HEK293T (cell line): ENCODE measurements at regions not wholly inside any gene's neighbourhood (a gene's known extent, or its start where the extent isn't known, plus 50 kb on each side); places are given as distances from the start of the nearest gene placed in this dataset.

Source experiments
- CTBP1 ChIP-seq: fragments of 450-650 bp; IDR thresholded peaks from 2 replicates; pipeline ENCODE4 v1.6.1; 2016; ENCODE audit warnings: borderline replicate concordance
- FOXA1 ChIP-seq: fragments of 450-650 bp; IDR thresholded peaks from 2 replicates; pipeline ENCODE4 v1.6.1; 2016; ENCODE audit warnings: mild to moderate bottlenecking
- FOXK2 ChIP-seq: fragments of 450-650 bp; IDR thresholded peaks from 2 replicates; pipeline ENCODE4 v1.6.1; 2016; ENCODE audit warnings: mild to moderate bottlenecking
- L3MBTL2 ChIP-seq: fragments of 450-650 bp; conservative IDR thresholded peaks from 2 replicates; pipeline ENCODE4 v1.6.1; 2016; ENCODE audit warnings: mild to moderate bottlenecking
- NFRKB ChIP-seq: fragments of 450-650 bp; IDR thresholded peaks from 2 replicates; pipeline ENCODE4 v1.6.1; 2016; ENCODE audit warnings: mild to moderate bottlenecking, moderate library complexity

DNA sequence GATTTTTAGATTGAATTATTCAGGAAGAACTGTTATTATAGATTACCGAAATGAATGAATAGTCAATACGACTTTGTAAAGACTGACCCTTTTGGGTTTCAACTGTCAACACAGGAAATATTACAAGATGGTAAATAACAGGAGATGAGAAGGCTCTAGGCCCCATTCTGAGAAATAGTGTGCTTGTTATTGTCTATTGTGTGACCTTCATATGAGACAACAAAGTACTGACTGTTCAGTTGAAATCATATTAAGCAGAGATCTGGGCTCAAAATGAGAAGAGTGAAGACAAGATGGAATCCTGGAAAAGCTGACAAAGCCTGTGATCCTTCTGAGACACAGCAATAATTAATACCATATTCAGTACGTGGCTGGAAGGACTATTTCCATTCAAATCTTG, 503.8 kb downstream of the INHBA start:
- TF ChIP-seq CTBP1 (no peak), NFRKB (no peak), L3MBTL2 (no peak), FOXA1 (no peak), FOXK2 (no peak)
